B cell (primary cell): ENCODE measurements at regions not wholly inside any gene's neighbourhood (a gene's known extent, or its start where the extent isn't known, plus 50 kb on each side); places are given as distances from the start of the nearest gene placed in this dataset.

ENCODE experiments used
- ATAC-seq: fragments of 200-7000 bp; cut with Tn5 transposase; one replicate; pipeline ENCODE4 v1.10.0; 2021; ENCODE audit warnings: low read depth, mild to moderate bottlenecking, moderate number of reproducible peaks, moderate library complexity
- CTCF ChIA-PET: fragments of 350-600 bp; sonication (Branson Sonifier 250); formaldehyde crosslinking; loops from one replicate; lab custom pipeline; 2021; ENCODE audit warnings: antibody characterized with exemption, inconsistent platforms; lab: Charles Lee
- POLR2A ChIA-PET: fragments of 350-600 bp; sonication (Branson Sonifier 250); formaldehyde crosslinking; loops from one replicate; lab custom pipeline; 2021; ENCODE audit warnings: antibody characterized with exemption; lab: Charles Lee
- DNase-seq: peaks from one replicate; pipeline ENCODE4 v3.0.0; 2013
- H2AFZ ChIP-seq: 2 replicates; pipeline ENCODE4 v1.6.1; 2012; ENCODE audit warnings: mild to moderate bottlenecking, low read depth, low read length; ENCODE audit not compliant: insufficient read depth, poor library complexity, severe bottlenecking
- H3K27ac ChIP-seq, 2 donors: 1 replicate in 1 of 2; 2 replicates in 1 of 2; pipeline ENCODE4 v1.5.1; 2012 to 2013; ENCODE audit warnings: low read length in 2 of 2, mild to moderate bottlenecking in 2 of 2, moderate library complexity in 1 of 2
- H3K27me3 ChIP-seq, 4 experiments: fragments of 200-600 bp in 1 of 4; sonication (generic) in 1 of 4; replicated peaks in 1 of 4; 1 replicate in 2 of 4; 2 replicates in 2 of 4; pipeline versions ENCODE4 v1.6.1 to v1.7.0; 2013 to 2016; ENCODE audit warnings: low read length in 3 of 4, mild to moderate bottlenecking in 2 of 4, mixed read lengths in 1 of 4, moderate library complexity in 1 of 4; ENCODE audit not compliant: insufficient read depth in 4 of 4, control insufficient read depth in 3 of 4; ENCODE audit errors: control extremely low read depth in 1 of 4
- H3K36me3 ChIP-seq, 2 experiments: replicated peaks in 1 of 2; 1 replicate in 1 of 2; 2 replicates in 1 of 2; pipeline versions ENCODE4 v1.6.1 to v1.7.1; 2013; ENCODE audit warnings: low read length in 1 of 2; ENCODE audit not compliant: insufficient read depth in 2 of 2, control insufficient read depth in 1 of 2; ENCODE audit errors: control extremely low read depth in 1 of 2, extremely low read depth in 1 of 2
- H3K4me1 ChIP-seq, 2 donors: fragments of 200-600 bp in 1 of 2; sonication (generic) in 1 of 2; 1 replicate in 1 of 2; 2 replicates in 1 of 2; pipeline versions ENCODE4 v1.5.1 to v1.6.1; 2013 to 2017; ENCODE audit warnings: low read length in 2 of 2; ENCODE audit not compliant: control insufficient read depth in 2 of 2, insufficient read depth in 2 of 2
- H3K4me2 ChIP-seq: replicated peaks from 2 replicates; pipeline ENCODE3; 2012; ENCODE audit warnings: mild to moderate bottlenecking, low read depth, low read length; ENCODE audit not compliant: poor library complexity, severe bottlenecking
- H3K4me3 ChIP-seq, 5 experiments: fragments of 200-600 bp in 1 of 5; sonication (generic) in 1 of 5; 1 replicate in 3 of 5; 2 replicates in 2 of 5; pipeline versions ENCODE4 v1.5.1 to v1.7.0; 2011 to 2016; ENCODE audit warnings: low read length in 4 of 5, mild to moderate bottlenecking in 4 of 5, low read depth in 2 of 5, control low read depth in 1 of 5, moderate library complexity in 1 of 5; ENCODE audit not compliant: insufficient read depth in 1 of 5; ENCODE audit errors: control extremely low read depth in 1 of 5, extremely low read depth in 1 of 5
- H3K79me2 ChIP-seq: fragments of 200-600 bp; sonication (generic); one replicate; pipeline ENCODE4 v1.6.0; 2016; ENCODE audit warnings: low read length; ENCODE audit not compliant: control insufficient read depth, insufficient read depth
- H3K9ac ChIP-seq: fragments of 200-600 bp; sonication (generic); 2 replicates; pipeline ENCODE4 v1.6.1; 2017; ENCODE audit warnings: mild to moderate bottlenecking, low read length, moderate library complexity
- H3K9me3 ChIP-seq, 3 donors: one replicate each; pipeline versions ENCODE4 v1.6.1 to v1.7.1; 2013; ENCODE audit warnings: low read length in 2 of 3; ENCODE audit not compliant: control insufficient read depth in 2 of 3, insufficient read depth in 1 of 3; ENCODE audit errors: control extremely low read depth in 1 of 3
- H4K20me1 ChIP-seq: 2 replicates; pipeline ENCODE4 v1.6.0; 2012; ENCODE audit warnings: mild to moderate bottlenecking, low read length; ENCODE audit not compliant: insufficient read depth, control insufficient read depth, poor library complexity, severe bottlenecking
- H3K27ac Mint-ChIP-seq: one replicate; pipeline ENCODE4 v1.8.0; 2021; ENCODE audit warnings: mixed read lengths
- H3K27me3 Mint-ChIP-seq: one replicate; pipeline ENCODE4 v1.8.0; 2021; ENCODE audit warnings: mixed read lengths
- H3K4me1 Mint-ChIP-seq: one replicate; pipeline ENCODE4 v1.8.0; 2021; ENCODE audit warnings: mixed read lengths
- H3K4me3 Mint-ChIP-seq: one replicate; pipeline ENCODE4 v1.8.0; 2021; ENCODE audit warnings: mixed read lengths
- H3K9me3 Mint-ChIP-seq: one replicate; pipeline ENCODE4 v1.8.0; 2022; ENCODE audit warnings: mixed read lengths; ENCODE audit not compliant: insufficient read depth
- EZH2 ChIP-seq: IDR thresholded peaks from 2 replicates; pipeline ENCODE4 v1.6.1; 2012; ENCODE audit warnings: borderline replicate concordance, low read depth, mild to moderate bottlenecking, moderate library complexity, low read length; ENCODE audit not compliant: insufficient read depth, poor library complexity, severe bottlenecking
- WGBS: methylation state at CpG from one replicate; pipeline ENCODE4 v1.1.5; 2013; ENCODE audit warnings: missing lambda C conversion rate; ENCODE audit not compliant: insufficient coverage; 5-methylcytosine and 5-hydroxymethylcytosine counted together
- intact Hi-C: fragments of 100-400 bp; cut with micrococcal nuclease; formaldehyde crosslinking; loops from one replicate; pipeline ENCODE4 v1.10.0; 2022
- TF ChIP-seq, protein P1 (sequence below): fragments of 200-600 bp; IDR thresholded peaks from one replicate; pipeline ENCODE4 v1.8.0; 2022; ENCODE audit warnings: antibody characterized with exemption, mild to moderate bottlenecking

DNA sequence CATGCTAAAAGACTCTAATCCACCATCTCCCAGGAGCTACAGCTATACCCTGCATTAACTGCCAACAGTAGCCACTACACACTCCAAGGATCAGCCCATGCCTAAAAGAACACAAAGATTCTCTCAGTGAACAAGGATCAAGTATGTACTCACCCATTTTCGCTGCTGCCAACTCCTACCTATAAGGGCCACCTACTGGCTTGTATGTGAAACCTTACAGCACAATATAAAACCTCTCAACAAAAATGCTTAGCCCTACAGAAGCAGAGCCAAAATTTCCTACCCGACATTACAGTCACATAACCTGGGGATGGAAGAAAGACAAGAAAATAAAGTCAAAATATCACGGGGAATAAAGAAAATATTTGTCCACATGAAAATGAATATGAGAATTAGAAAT, 562.8 kb upstream of the POU3F4 start:
- H3K27me3 Mint-ChIP-seq, result no peaks in the 10 kb centered on the region
- Histone ChIP-seq H3K9me3 (no peaks in the 10 kb centered on the region), H3K27me3 (no peaks in the 10 kb centered on the region), H2AFZ (no peak overlapping the region), H3K79me2 (no peaks in the 10 kb centered on the region), H3K4me3 (no peak overlapping the region), H3K4me2 (no peak overlapping the region), H3K36me3 (no peaks in the 10 kb centered on the region), H3K4me1 (no peaks in the 10 kb centered on the region), H3K27ac (no peak overlapping the region), H3K9ac (no peak overlapping the region), H4K20me1 (no peaks in the 10 kb centered on the region)
- TF ChIP-seq, protein P1, sequence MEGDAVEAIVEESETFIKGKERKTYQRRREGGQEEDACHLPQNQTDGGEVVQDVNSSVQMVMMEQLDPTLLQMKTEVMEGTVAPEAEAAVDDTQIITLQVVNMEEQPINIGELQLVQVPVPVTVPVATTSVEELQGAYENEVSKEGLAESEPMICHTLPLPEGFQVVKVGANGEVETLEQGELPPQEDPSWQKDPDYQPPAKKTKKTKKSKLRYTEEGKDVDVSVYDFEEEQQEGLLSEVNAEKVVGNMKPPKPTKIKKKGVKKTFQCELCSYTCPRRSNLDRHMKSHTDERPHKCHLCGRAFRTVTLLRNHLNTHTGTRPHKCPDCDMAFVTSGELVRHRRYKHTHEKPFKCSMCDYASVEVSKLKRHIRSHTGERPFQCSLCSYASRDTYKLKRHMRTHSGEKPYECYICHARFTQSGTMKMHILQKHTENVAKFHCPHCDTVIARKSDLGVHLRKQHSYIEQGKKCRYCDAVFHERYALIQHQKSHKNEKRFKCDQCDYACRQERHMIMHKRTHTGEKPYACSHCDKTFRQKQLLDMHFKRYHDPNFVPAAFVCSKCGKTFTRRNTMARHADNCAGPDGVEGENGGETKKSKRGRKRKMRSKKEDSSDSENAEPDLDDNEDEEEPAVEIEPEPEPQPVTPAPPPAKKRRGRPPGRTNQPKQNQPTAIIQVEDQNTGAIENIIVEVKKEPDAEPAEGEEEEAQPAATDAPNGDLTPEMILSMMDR, result no peak
- TF ChIP-seq EZH2, result no peak
- no peaks in the 10 kb centered on the region for H3K9me3 Mint-ChIP-seq
- H3K4me1 Mint-ChIP-seq, result no peaks in the 10 kb centered on the region
- H3K27ac Mint-ChIP-seq, result no peak overlapping the region
- ChIA-PET POLR2A (no interaction called here), CTCF (no interaction called here)
- no peak for DNase-seq
- WGBS, result no CpG with 5 or more reads among the region's 3 CpGs
- intact Hi-C loops, result no loop called here
- ATAC-seq, result no peak
- H3K4me3 Mint-ChIP-seq, result no peak overlapping the region

GRCh38 chrX:82961129-82961528, 547.0 kb upstream of the POU3F4 start:
- Histone ChIP-seq H3K9me3 (no peaks in the 10 kb centered on the region), H3K79me2 (no peaks in the 10 kb centered on the region), H3K4me1 (no peaks in the 10 kb centered on the region), H3K4me2 (no peak overlapping the region), H3K27me3 (no peaks in the 10 kb centered on the region), H4K20me1 (no peaks in the 10 kb centered on the region), H3K27ac (no peak overlapping the region), H3K9ac (no peak overlapping the region), H2AFZ (no peak overlapping the region), H3K4me3 (no peak overlapping the region), H3K36me3 (no peaks in the 10 kb centered on the region)
- H3K9me3 Mint-ChIP-seq, result no peaks in the 10 kb centered on the region
- WGBS, result no CpG with 5 or more reads among the region's 3 CpGs
- no peaks in the 10 kb centered on the region for H3K4me1 Mint-ChIP-seq
- no peak for DNase-seq
- ChIA-PET CTCF (no interaction called here), POLR2A (no interaction called here)
- intact Hi-C loops, result no loop called here
- no peak overlapping the region for H3K27ac Mint-ChIP-seq
- no peak overlapping the region for H3K4me3 Mint-ChIP-seq
- TF ChIP-seq, protein P1, result no peak
- TF ChIP-seq EZH2, result no peak
- no peaks in the 10 kb centered on the region for H3K27me3 Mint-ChIP-seq
- no peak for ATAC-seq
